H7 (cell line): ENCODE measurements at regions not wholly inside any gene's neighbourhood (a gene's known extent, or its start where the extent isn't known, plus 50 kb on each side); places are given as distances from the start of the nearest gene placed in this dataset.
"Not testable (repeated sequence)": the region's sequence is repeated elsewhere in the genome, so short reads cannot be mapped to it uniquely, and the experiment has no call there.

Experiments used
- DNase-seq: peaks from one replicate; pipeline ENCODE4 v3.0.0; 2012
- H3K27me3 ChIP-seq: 2 replicates; pipeline ENCODE4 v1.6.0; 2011; ENCODE audit warnings: mild to moderate bottlenecking, low read length; ENCODE audit not compliant: control insufficient read depth, insufficient read depth
- H3K36me3 ChIP-seq: replicated peaks from 2 replicates; pipeline ENCODE4 v1.5.1; 2011; ENCODE audit warnings: low read length; ENCODE audit not compliant: control insufficient read depth, insufficient read depth
- H3K4me3 ChIP-seq: 2 replicates; pipeline ENCODE4 v1.5.1; 2011; ENCODE audit warnings: low read depth, mild to moderate bottlenecking, control low read depth, low read length, moderate library complexity; ENCODE audit not compliant: insufficient read depth

DNA sequence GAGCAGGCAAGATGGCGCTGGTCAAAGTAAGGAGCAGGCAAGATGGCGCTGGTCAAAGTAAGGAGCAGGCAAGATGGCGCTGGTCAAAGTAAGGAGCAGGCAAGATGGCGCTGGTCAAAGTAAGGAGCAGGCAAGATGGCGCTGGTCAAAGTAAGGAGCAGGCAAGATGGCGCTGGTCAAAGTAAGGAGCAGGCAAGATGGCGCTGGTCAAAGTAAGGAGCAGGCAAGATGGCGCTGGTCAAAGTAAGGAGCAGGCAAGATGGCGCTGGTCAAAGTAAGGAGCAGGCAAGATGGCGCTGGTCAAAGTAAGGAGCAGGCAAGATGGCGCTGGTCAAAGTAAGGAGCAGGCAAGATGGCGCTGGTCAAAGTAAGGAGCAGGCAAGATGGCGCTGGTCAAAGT is 382.7 kb downstream of the GLRX3 start:
- H3K27me3 ChIP-seq, H3K36me3 ChIP-seq, DNase-seq: not testable (repeated sequence)

DNA sequence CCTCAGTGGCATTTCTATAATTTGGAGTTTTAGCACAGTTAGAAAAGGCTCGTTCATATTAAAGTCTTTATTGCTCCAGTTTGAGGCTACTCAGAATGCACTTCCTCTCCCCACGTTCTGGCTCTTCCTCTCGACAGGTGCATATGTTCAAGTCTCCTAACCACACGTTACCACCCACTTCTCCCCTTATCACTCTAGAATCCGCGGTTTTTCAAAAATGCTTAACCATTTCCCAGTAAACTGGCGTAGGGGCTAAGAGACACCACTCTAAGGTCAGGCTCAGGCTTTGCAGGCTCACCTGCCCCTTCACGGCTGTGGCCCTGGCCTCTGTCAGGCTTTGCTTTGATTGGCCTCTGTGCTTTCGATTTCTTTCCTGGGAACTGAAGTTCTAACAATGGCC is 383.6 kb downstream of the GLRX3 start:
- no peak for DNase-seq
- Histone ChIP-seq H3K4me3 (no peak overlapping the region), H3K36me3 (no peaks in the 10 kb centered on the region), H3K27me3 (no peaks in the 10 kb centered on the region)

More for the DNA sequence above, 382.7 kb downstream of the GLRX3 start:
- H3K4me3 ChIP-seq, result not testable (repeated sequence)

DNA sequence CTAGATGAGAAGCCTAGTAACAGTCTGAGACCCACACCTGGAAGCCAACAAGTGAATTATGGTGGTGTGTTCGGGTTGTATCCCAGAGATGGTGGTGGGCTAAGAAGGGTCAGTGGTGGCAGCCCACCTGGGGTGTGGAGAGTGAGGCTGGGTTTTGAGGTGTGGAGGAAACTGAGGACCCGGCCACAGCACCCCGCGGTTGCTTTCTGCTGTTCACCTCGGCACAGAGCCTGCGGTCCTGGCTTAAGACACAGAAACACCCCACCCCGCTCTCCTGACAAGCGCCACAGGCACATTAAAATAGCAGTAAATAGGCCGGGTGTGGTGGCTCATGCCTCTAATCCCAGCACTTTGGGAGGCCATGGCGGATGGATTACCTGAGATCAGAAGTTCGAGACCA is 395.1 kb downstream of the GLRX3 start:
- no peaks in the 10 kb centered on the region for H3K36me3 ChIP-seq
- H3K27me3 ChIP-seq, result no peaks in the 10 kb centered on the region
- H3K4me3 ChIP-seq, result no peak overlapping the region
- DNase-seq, result no peak

DNA sequence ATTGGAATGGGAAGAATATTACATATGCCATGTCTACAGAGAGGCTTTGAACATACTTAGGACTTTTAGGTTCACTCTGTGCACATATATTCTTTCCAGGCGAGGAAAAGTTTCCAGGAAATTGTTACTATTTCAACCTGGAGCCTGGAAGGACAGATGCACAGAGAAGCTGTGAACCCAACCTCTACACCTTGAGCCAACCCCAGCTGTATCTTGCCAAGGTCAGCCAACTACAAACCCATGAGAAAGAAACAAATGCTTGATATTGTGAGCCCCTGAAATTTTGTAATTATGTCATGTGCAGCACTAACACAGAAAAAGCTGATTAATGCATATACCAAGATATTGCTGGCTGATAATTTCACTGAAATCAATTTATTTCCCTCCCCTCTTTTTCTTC is 404.9 kb downstream of the GLRX3 start:
- Histone ChIP-seq H3K36me3 (no peaks in the 10 kb centered on the region), H3K27me3 (no peaks in the 10 kb centered on the region), H3K4me3 (no peak overlapping the region)
- DNase-seq, result no peak

DNA sequence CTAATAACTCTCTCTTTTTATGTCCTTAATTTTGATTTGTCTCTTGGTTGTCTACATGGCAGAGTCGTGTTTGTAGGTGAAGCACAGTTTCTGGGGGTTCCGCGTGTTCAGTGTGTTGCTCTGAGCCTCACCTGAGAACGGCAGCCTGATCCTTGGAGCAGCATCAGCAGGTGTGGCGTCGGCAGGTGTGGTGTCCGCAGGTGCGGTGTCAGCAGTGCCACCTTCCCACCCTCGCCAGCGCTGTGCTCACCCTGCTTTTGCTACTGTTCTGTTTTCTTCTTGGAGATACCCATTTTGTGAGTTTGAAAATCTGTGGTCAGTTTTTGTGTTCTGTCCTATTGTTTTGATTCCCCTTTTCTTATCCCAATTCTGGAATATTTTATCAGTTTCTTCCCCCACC is 406.6 kb downstream of the GLRX3 start:
- Histone ChIP-seq H3K4me3 (no peak overlapping the region), H3K27me3 (no peaks in the 10 kb centered on the region), H3K36me3 (no peaks in the 10 kb centered on the region)
- DNase-seq, result no peak

DNA sequence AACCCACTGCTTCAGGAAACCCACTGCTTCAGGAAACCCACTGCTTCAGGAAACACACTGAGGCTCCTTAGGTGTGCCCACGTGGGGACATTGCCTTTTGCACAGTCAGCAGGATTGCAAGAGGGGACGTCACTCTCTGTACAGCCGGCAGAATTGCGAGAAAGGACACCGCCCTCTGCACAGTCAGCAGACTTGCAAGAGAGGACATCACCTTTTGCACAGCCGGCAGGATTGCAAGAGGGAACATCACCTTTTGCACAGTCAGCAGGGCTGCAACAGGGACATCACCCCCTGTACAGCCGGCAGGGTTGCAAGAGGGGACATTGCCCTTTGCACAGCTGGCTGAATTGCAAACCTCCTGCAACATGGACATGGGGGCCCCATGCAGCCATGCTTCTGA is 407.6 kb downstream of the GLRX3 start:
- H3K4me3 ChIP-seq, result no peak overlapping the region
- H3K36me3 ChIP-seq, result no peaks in the 10 kb centered on the region
- no peaks in the 10 kb centered on the region for H3K27me3 ChIP-seq
- no peak for DNase-seq

DNA sequence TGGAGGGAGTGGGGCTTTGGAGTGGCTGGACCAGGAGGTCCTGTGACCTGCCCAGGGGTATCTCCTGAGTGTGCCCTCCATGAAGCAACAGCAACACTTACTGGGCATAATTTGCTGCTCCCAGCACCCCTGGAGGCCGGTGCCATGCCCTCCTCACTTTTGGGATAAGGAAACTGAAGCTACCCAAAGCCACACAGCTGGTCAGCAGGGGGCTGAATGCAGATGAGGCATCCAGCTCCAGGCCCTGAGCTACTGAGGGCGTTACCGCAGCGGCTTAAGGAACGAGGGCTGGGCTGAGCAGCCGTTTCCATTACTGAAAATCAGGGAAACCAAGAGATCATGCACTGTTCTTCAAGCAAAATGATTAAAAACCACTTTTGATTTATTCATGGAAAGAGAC is 408.9 kb downstream of the GLRX3 start:
- Histone ChIP-seq H3K27me3 (no peaks in the 10 kb centered on the region), H3K36me3 (no peaks in the 10 kb centered on the region), H3K4me3 (no peak overlapping the region)
- peak; percentile 69 for DNase-seq

DNA sequence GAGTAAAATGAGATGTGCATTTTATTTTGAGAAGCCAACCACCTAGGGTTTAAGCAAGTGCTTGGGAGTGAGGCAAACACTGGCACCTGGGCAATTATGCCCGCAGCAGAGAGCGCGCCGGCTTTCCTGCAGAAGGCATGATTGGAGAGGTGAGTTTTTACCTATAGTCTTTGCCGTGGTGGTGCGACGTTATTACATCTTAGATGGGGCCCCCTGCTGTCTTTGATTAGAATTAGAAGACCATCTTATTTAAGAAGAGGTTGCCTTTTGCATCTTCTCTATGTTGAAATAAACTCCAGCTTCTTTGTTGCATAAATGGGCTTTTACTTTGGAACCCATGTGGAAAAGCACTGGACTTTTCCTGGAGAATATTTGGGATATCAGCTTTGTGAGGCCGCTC is 409.5 kb downstream of the GLRX3 start:
- no peaks in the 10 kb centered on the region for H3K36me3 ChIP-seq
- no peaks in the 10 kb centered on the region for H3K27me3 ChIP-seq
- DNase-seq, result no peak
- H3K4me3 ChIP-seq, result no peak overlapping the region

DNA sequence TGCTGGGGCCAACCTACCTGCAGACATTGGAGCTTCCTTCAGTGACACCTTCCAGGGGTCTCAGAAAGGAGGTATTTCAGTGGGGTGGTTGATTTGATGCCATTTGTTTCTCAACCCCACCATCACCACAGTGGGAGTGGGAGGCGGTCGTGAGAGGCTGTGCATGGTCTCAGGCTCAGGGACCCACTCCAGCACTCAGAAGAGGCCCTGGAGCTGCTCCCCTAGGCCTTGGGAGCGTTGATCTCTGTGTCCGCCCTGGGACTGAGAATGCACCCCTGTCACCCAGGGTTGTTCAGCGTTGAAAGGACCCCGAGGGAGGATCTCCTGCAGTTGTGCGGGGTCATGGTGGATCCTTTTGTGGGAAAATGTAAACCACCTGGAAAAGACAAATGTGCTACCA is 410.6 kb downstream of the GLRX3 start:
- Histone ChIP-seq H3K27me3 (no peaks in the 10 kb centered on the region), H3K4me3 (no peak overlapping the region), H3K36me3 (no peaks in the 10 kb centered on the region)
- no peak for DNase-seq

DNA sequence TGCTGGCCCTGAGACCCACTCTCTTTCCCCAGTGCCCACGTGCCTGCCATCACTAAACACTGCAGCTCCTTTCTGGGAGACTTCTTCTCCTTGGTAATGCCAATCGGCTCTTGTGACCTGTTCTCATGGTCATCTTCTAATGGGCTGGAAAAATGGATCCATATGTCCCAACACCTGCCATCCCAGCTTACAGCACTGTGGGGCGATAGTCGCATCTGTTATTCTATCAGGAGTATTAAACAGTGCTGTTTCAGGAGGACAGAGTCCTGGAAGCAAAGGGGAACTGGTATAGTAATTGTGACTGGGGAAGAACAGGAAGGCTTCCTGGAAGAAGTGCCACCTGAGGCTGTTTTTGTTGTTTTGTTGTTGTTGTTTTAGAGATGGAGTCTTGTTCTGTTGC is 411.2 kb downstream of the GLRX3 start:
- DNase-seq, result peak; percentile 65
- Histone ChIP-seq H3K4me3 (no peak overlapping the region), H3K27me3 (no peaks in the 10 kb centered on the region), H3K36me3 (no peaks in the 10 kb centered on the region)

DNA sequence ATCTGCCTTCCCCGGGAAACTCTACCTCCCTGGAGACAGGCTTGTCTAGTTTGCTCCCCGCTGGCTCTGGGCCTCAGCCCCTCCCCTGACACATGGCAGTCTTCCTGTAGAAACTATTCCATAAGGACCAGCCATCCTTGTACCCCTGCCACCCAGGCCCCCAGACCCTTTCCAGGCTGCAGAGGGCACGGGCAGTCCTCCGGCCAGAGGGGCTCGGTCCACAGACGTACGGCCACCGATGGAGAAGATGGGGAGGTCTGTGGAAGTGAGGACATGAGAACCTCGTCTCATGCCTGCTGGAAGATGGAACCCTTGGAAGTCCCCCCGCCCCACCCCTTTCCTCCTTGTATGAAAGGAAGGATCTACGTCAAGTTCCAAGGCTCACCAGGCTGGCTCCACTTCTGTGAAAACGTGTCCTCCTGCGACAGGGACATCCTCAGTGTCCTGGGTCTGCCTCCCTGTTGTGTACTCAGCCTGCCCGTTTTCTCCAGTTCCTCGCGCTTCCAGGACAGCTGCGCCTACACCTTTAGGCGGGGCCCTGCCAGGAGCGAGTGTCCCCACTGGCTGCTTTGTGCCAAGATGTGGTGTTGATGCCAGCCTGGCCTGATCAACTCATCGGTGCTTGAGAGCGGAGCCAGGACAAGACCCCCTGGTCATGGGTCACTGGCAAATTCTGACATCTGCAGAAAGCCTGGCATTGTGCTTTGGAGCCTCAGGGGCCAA is 414.9 kb downstream of the GLRX3 start:
- DNase-seq, result peak; percentile 22
- no peaks in the 10 kb centered on the region for H3K27me3 ChIP-seq
- H3K4me3 ChIP-seq, result no peak overlapping the region
- no peaks in the 10 kb centered on the region for H3K36me3 ChIP-seq

DNA sequence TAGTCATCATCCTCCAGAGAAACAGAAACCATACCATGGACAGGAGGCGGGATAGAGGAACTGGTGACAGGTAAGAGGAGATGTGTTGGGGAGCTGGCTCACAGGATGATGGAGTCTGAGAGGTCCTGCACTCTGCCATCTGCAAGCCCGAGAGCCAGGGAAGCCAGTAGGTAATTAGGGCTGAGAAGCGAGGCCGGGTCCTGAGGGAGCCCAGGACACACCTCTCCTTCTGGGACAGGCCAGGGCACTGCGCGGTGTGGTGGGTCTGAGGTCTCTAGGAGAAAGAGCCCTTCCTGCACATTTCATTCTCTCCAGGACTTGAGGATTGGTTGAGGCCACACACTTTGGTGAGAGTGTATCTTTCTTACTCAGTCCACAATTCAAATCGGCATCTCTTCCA is 415.5 kb downstream of the GLRX3 start:
- Histone ChIP-seq H3K36me3 (no peaks in the 10 kb centered on the region), H3K27me3 (no peaks in the 10 kb centered on the region), H3K4me3 (no peak overlapping the region)
- no peak for DNase-seq

DNA sequence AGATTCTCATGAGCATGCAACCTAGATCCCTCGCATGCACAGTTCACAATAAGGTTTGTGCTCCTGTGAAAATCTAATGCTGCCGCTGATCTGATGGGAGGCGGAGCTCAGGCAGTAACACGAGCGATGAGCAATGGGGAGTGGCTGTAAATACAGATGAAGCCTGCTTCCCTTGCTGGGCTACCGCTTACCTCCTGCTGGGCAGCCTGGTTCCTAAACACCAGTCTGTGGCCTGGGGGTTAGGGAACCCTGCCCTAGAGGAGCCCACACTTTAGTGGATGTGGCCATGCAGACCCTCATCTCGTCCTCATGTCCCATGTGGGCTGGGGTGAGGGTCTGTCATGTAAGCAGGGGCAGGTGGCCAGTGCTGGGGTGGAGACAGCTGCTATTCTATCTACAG is 417.6 kb downstream of the GLRX3 start:
- Histone ChIP-seq H3K36me3 (no peaks in the 10 kb centered on the region), H3K4me3 (no peak overlapping the region), H3K27me3 (no peaks in the 10 kb centered on the region)
- DNase-seq, result no peak

DNA sequence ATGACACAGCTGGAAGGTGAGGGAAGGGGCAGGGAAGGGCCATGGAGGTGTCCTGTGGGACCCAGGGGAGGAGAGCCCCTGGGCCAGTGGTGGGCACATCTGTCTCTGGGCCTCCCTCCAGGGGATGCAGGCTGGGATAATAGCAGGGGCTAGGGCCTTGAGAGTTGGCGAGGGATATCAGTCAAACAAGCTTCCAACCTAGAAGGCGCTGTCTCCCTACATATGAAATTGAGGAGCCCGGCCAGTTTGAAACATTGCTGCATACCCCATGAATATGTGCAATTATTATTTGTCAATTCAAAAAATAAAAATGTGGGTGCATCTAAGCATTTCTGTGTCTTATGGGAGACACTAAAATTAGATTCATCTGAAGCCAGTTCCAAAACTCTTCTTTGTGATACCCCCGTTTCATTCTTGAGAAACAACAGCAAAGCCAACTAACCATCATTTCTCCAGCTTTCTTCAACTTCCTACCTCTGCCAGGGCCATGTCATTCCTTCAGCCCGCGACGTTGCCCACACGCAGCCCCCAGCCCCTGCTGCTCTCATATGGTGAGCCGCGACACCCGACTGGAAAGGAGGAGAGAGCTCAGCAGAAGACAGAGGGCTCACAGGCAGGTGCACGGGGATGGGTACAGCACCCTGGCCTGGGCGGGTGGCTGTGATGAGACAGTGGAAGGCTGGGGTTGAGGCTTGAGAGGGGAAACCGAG is 418.7 kb downstream of the GLRX3 start:
- H3K27me3 ChIP-seq, result no peaks in the 10 kb centered on the region
- DNase-seq, result no peak
- H3K36me3 ChIP-seq, result no peaks in the 10 kb centered on the region
- H3K4me3 ChIP-seq, result no peak overlapping the region

DNA sequence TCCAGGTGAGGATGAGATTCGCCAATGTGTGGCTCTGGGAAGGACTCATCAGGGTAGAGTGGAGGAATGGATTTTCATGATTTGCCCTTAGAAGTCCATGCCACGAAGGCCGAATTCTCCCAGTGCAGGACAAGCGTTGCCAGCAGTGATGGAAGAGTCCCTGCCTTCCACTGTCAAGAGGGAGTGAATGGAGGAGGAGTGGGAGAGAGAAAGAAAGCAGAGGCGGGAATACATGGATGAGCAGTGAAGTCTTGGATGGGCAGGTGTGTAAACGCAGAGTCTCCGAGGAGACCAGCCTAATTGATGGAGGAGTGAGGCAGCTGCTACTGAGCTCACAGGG is 419.2 kb downstream of the GLRX3 start:
- no peak for DNase-seq
- Histone ChIP-seq H3K4me3 (no peak overlapping the region), H3K27me3 (no peaks in the 10 kb centered on the region), H3K36me3 (no peaks in the 10 kb centered on the region)
